Activated B cell treated with CpG ODN at 0.5 μM for 24 hours (primary cell): ENCODE measurements at regions not wholly inside any gene's neighbourhood (a gene's known extent, or its start where the extent isn't known, plus 50 kb on each side); places are given as distances from the start of the nearest gene placed in this dataset.
"Not testable (repeated sequence)": the region's sequence is repeated elsewhere in the genome, so short reads cannot be mapped to it uniquely, and the experiment has no call there.

Experiments used
- ATAC-seq: fragments of 200-7000 bp; cut with Tn5 transposase; one replicate; pipeline ENCODE4 v1.10.0; 2021; ENCODE audit warnings: low read depth, mild to moderate bottlenecking, moderate library complexity
- CTCF ChIA-PET: fragments of 350-600 bp; sonication (Branson Sonifier 250); formaldehyde crosslinking; loops from one replicate; lab custom pipeline; 2021; ENCODE audit warnings: antibody characterized with exemption; lab: Charles Lee
- POLR2A ChIA-PET: fragments of 350-600 bp; sonication (Branson Sonifier 250); formaldehyde crosslinking; loops from one replicate; lab custom pipeline; 2021; ENCODE audit warnings: antibody characterized with exemption; lab: Charles Lee
- DNase-seq: peaks from one replicate; pipeline ENCODE4 v3.0.0; 2022
- H3K27ac Mint-ChIP-seq: one replicate; pipeline ENCODE4 v1.8.0; 2020; ENCODE audit warnings: mixed read lengths
- H3K27me3 Mint-ChIP-seq: one replicate; pipeline ENCODE4 v1.8.0; 2021; ENCODE audit warnings: mixed read lengths
- H3K36me3 Mint-ChIP-seq: one replicate; pipeline ENCODE4 v1.8.0; 2021; ENCODE audit warnings: low read depth, mixed read lengths
- H3K4me1 Mint-ChIP-seq: one replicate; pipeline ENCODE4 v1.8.0; 2021; ENCODE audit warnings: mixed read lengths
- H3K4me3 Mint-ChIP-seq: one replicate; pipeline ENCODE4 v1.8.0; 2020; ENCODE audit warnings: mild to moderate bottlenecking, mixed read lengths
- H3K9me3 Mint-ChIP-seq: one replicate; pipeline ENCODE4 v1.8.0; 2020; ENCODE audit warnings: mixed read lengths
- CTCF ChIP-seq: fragments of 200-600 bp; IDR thresholded peaks from one replicate; pipeline ENCODE4 v1.8.0; 2022; ENCODE audit warnings: antibody characterized with exemption, mild to moderate bottlenecking
- intact Hi-C: fragments of 100-400 bp; cut with micrococcal nuclease; formaldehyde crosslinking; loops from one replicate; pipeline ENCODE4 v1.15.1; 2024

GRCh38 chr2:124999906-125000305 is 974.8 kb downstream of the CNTNAP5 start:
- no peaks in the 10 kb centered on the region for H3K27me3 Mint-ChIP-seq
- TF ChIP-seq CTCF = no peak
- H3K9me3 Mint-ChIP-seq = peaks cover 11% of the 10 kb centered on the region
- CTCF ChIA-PET = no interaction called here
- POLR2A ChIA-PET = no interaction called here
- DNase-seq = no peak
- ATAC-seq = no peak
- H3K27ac Mint-ChIP-seq = no peak overlapping the region
- H3K36me3 Mint-ChIP-seq = no peaks in the 10 kb centered on the region
- no peaks in the 10 kb centered on the region for H3K4me1 Mint-ChIP-seq
- intact Hi-C loops = no loop called here
- H3K4me3 Mint-ChIP-seq = no peak overlapping the region

GRCh38 chr2:125004106-125004800 is 979.2 kb downstream of the CNTNAP5 start:
- CTCF ChIA-PET = no interaction called here
- POLR2A ChIA-PET = no interaction called here
- intact Hi-C loops = no loop called here
- ATAC-seq = no peak
- Mint-ChIP-seq H3K4me3 (no peak overlapping the region), H3K27me3 (no peaks in the 10 kb centered on the region), H3K27ac (no peak overlapping the region), H3K4me1 (no peaks in the 10 kb centered on the region), H3K36me3 (no peaks in the 10 kb centered on the region), H3K9me3 (peaks cover 8% of the 10 kb centered on the region)
- DNase-seq = no peak
- no peak for TF ChIP-seq CTCF

GRCh38 chr2:125006676-125007075 is 981.6 kb downstream of the CNTNAP5 start:
- ChIA-PET CTCF (no interaction called here), POLR2A (no interaction called here)
- H3K4me1 Mint-ChIP-seq = no peaks in the 10 kb centered on the region
- ATAC-seq = no peak
- H3K36me3 Mint-ChIP-seq = no peaks in the 10 kb centered on the region
- no peak overlapping the region for H3K4me3 Mint-ChIP-seq
- H3K27me3 Mint-ChIP-seq = no peaks in the 10 kb centered on the region
- no peak for DNase-seq
- no peak for TF ChIP-seq CTCF
- peaks cover 4% of the 10 kb centered on the region for H3K9me3 Mint-ChIP-seq
- intact Hi-C loops = no loop called here
- H3K27ac Mint-ChIP-seq = no peak overlapping the region

GRCh38 chr2:125028721-125029120 is 1003.6 kb downstream of the CNTNAP5 start:
- CTCF ChIA-PET, H3K27me3 Mint-ChIP-seq, H3K4me3 Mint-ChIP-seq, DNase-seq, H3K27ac Mint-ChIP-seq, H3K4me1 Mint-ChIP-seq, H3K36me3 Mint-ChIP-seq, ATAC-seq, POLR2A ChIA-PET, intact Hi-C loops: not testable (repeated sequence)
- peaks cover 25% of the 10 kb centered on the region for H3K9me3 Mint-ChIP-seq

GRCh38 chr2:125033871-125034270 is 1008.8 kb downstream of the CNTNAP5 start:
- H3K4me1 Mint-ChIP-seq = no peaks in the 10 kb centered on the region
- no peak overlapping the region for H3K27ac Mint-ChIP-seq
- intact Hi-C loops = no loop called here
- CTCF ChIA-PET = no interaction called here
- no peak overlapping the region for H3K4me3 Mint-ChIP-seq
- TF ChIP-seq CTCF = no peak
- POLR2A ChIA-PET = no interaction called here
- peaks cover 18% of the 10 kb centered on the region for H3K9me3 Mint-ChIP-seq
- H3K27me3 Mint-ChIP-seq = no peaks in the 10 kb centered on the region
- H3K36me3 Mint-ChIP-seq = no peaks in the 10 kb centered on the region
- DNase-seq (no peak), ATAC-seq (no peak)
